ENCODE measurements at regions not wholly inside any gene's neighbourhood (a gene's known extent, or its start where the extent isn't known, plus 50 kb on each side); places are given as distances from the start of the nearest gene placed in this dataset.

DNA sequence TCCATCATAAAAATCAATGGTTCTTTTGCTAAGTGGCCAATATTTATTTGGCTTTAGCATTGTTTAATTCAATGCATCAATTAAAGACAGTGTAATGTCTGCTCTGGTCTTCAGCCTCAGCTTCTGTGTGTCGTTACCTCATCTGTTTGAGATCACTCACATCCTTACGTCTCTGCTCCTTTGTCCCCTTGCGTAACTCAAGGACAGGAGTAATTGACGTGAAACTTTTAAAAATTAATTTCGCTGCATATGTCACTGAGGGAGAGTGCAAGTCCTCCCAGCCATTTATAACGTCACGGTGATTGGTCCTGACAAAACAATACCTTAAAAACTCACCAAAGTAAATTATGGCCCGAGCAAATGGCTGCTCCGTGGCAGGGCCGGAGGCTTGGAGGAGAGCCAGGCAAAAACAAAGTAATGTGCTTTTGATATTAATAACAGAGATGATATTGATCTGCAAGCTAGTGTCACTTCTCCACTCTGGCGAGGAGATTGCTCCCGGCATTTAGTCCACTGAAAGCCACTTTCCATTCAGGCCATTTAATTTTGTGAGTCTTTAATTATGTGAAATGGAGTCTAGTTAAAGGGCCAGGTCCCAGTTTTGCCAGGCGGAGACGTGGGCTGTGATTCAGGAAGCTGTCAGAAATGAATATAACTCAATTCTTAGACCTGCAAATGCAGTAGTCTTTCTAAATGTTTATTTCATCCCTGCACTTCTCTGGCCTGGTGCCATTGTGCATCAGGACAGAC is 150.9 kb upstream of the POU3F1 start:
- CTCF ChIA-PET, result no interaction called here
- no peak for DNase-seq (ENCODE audit: low read depth, low spot score)
- POLR2A ChIA-PET, result no interaction called here
- TF ChIP-seq, protein P1, sequence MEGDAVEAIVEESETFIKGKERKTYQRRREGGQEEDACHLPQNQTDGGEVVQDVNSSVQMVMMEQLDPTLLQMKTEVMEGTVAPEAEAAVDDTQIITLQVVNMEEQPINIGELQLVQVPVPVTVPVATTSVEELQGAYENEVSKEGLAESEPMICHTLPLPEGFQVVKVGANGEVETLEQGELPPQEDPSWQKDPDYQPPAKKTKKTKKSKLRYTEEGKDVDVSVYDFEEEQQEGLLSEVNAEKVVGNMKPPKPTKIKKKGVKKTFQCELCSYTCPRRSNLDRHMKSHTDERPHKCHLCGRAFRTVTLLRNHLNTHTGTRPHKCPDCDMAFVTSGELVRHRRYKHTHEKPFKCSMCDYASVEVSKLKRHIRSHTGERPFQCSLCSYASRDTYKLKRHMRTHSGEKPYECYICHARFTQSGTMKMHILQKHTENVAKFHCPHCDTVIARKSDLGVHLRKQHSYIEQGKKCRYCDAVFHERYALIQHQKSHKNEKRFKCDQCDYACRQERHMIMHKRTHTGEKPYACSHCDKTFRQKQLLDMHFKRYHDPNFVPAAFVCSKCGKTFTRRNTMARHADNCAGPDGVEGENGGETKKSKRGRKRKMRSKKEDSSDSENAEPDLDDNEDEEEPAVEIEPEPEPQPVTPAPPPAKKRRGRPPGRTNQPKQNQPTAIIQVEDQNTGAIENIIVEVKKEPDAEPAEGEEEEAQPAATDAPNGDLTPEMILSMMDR (IDR thresholded peaks at IDR 0.05; ENCODE audit: insufficient read depth, low read length, missing control alignments), result no peak
- no peak overlapping the region for H3K4me3 ChIP-seq (ENCODE audit: low read depth, low read length)

DNA sequence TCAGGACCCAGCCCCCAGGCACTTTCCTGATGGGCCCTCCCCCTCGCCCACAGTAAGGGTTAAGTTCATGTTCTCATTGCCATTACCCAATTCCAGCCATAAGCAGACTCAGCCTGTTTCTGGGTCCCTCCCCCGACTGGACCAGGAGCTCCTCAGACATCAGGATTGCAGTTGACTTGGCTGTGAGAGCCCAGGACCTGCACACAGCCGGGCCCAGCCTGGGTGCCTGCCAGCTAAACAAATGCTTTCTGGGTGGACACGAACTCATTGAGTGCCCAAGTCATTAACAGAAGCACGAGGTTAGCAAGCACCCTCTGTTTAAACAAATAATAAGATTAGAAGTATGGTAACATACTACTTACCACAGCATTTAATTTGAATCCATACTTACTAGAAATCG is 147.9 kb upstream of the POU3F1 start:
- TF ChIP-seq, protein P1 (IDR thresholded peaks at IDR 0.05; ENCODE audit: insufficient read depth, low read length, missing control alignments), result no peak
- DNase-seq (ENCODE audit: low read depth, low spot score), result no peak
- POLR2A ChIA-PET, result no interaction called here
- CTCF ChIA-PET, result no interaction called here
- H3K4me3 ChIP-seq (ENCODE audit: low read depth, low read length), result no peak overlapping the region

DNA sequence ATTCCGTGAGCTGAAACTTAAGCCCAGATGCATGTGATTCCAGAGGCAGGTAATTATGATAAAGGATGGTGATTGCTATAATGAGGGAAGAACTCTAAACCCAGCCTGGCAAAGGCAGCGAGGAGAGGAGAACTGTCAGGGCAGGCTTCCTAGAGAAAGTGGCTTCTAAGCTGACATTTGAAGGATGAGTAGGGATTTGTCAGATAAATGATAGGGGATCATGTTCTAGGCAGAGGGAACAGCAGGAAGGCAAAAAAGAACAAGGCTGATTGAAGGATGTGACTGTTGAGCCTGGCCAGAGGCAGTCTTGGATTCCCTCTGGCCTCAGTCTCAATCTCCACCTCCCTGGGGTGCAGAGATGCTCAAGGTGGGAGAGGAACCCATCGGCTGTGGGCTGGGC is 146.4 kb upstream of the POU3F1 start:
- POLR2A ChIA-PET, result no interaction called here
- TF ChIP-seq, protein P1 (IDR thresholded peaks at IDR 0.05; ENCODE audit: insufficient read depth, low read length, missing control alignments), result no peak
- CTCF ChIA-PET, result no interaction called here
- H3K4me3 ChIP-seq (ENCODE audit: low read depth, low read length), result no peak overlapping the region
- no peak for DNase-seq (ENCODE audit: low read depth, low spot score)

DNA sequence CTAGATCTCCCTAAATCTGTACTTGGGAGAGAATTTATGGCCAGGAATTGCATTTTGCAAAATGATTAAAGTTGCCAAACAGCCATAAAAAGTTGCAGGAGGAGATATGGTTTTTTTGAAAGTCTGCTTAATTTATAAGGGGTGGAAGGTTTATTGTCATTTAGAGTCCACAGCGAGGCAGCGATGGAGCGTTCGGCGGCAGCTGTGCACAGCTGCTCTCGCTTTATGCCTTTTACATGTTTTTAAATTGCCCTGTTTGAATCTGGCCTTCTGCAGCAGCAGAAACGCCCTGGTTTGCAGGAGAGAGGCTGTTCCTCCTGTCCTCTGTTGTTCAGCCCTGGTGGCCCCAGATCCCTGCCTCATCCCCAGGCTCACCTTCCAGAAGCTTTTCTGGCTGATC is 144.9 kb upstream of the POU3F1 start:
- CTCF ChIA-PET, result no interaction called here
- no peak for DNase-seq (ENCODE audit: low read depth, low spot score)
- TF ChIP-seq, protein P1 (IDR thresholded peaks at IDR 0.05; ENCODE audit: insufficient read depth, low read length, missing control alignments), result no peak
- no peak overlapping the region for H3K4me3 ChIP-seq (ENCODE audit: low read depth, low read length)
- POLR2A ChIA-PET, result no interaction called here

DNA sequence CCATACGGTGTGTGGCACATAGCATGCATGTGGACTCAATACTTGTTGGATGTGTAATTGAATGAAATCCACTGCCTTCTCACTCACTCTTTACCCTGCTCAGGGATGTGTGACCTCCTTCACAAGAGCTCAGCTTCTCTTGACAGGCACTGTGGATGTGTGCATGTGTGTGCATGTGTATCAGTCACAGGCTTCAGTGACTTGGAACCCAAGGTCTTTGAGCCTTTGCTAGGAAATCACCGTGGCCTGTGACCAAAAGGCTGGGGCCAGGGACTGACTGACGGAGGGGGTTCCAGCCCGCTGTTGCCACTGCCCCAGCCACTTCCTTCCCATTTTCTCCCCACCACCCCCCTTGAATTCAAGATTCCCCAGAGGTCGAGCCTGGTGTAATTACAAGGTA is 144.4 kb upstream of the POU3F1 start:
- no peak for DNase-seq (ENCODE audit: low read depth, low spot score)
- TF ChIP-seq, protein P1 (IDR thresholded peaks at IDR 0.05; ENCODE audit: insufficient read depth, low read length, missing control alignments), result no peak
- ChIA-PET CTCF (no interaction called here), POLR2A (no interaction called here)
- no peak overlapping the region for H3K4me3 ChIP-seq (ENCODE audit: low read depth, low read length)

DNA sequence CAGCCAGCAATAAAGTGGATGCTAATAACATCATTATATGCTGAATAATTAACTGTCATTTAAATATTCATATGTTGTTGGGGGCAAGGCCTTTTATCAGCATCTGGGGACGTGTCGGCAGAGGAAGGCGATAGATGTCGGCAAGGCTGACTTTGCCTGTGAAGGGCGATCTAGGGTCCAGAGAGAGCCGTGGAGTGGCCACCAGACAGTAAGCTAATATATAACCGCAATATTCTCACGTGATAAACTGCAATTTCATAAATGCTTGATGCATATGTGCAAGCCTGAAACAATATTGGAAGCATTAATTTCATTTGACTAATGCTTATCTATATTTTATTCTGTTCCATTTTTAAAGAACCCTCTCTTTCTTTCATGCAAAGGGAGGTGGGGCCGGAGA is 141.0 kb upstream of the POU3F1 start:
- DNase-seq (ENCODE audit: low read depth, low spot score), result no peak
- no peak overlapping the region for H3K4me3 ChIP-seq (ENCODE audit: low read depth, low read length)
- TF ChIP-seq, protein P1 (IDR thresholded peaks at IDR 0.05; ENCODE audit: insufficient read depth, low read length, missing control alignments), result no peak
- POLR2A ChIA-PET, result no interaction called here
- CTCF ChIA-PET, result no interaction called here
